Trophoblast cell (in vitro differentiated cells and primary cell): ENCODE measurements at regions not wholly inside any gene's neighbourhood (a gene's known extent, or its start where the extent isn't known, plus 50 kb on each side); places are given as distances from the start of the nearest gene placed in this dataset.
A peak's percentile ranks its signal among the peaks of the same experiment; 100 is the strongest.

Experiments
- DNase-seq, 2 donors: peaks; one replicate each; pipeline ENCODE4 v3.0.0-alpha.2; 2016
- H2AFZ ChIP-seq: 2 replicates; pipeline ENCODE4 v1.6.1; 2013; ENCODE audit warnings: low read length, moderate library complexity, mild to moderate bottlenecking; ENCODE audit not compliant: insufficient read depth, poor library complexity
- H2AK5ac ChIP-seq: 2 replicates; pipeline ENCODE4 v1.6.1; 2013; ENCODE audit warnings: mild to moderate bottlenecking, low read length
- H2BK120ac ChIP-seq: 2 replicates; pipeline ENCODE4 v1.6.1; 2013; ENCODE audit warnings: low read length, mild to moderate bottlenecking, moderate library complexity; ENCODE audit not compliant: insufficient read depth, poor library complexity
- H2BK12ac ChIP-seq: 2 replicates; pipeline ENCODE4 v1.6.1; 2013; ENCODE audit warnings: mild to moderate bottlenecking, low read length, moderate library complexity
- H2BK5ac ChIP-seq: 2 replicates; pipeline ENCODE4 v1.6.1; 2013; ENCODE audit warnings: low read length, low read depth, moderate library complexity, mild to moderate bottlenecking; ENCODE audit not compliant: poor library complexity
- H3K14ac ChIP-seq: 2 replicates; pipeline ENCODE4 v1.6.1; 2013; ENCODE audit warnings: mild to moderate bottlenecking, low read length
- H3K18ac ChIP-seq: 2 replicates; pipeline ENCODE4 v1.6.1; 2013; ENCODE audit warnings: mild to moderate bottlenecking, low read length
- H3K23ac ChIP-seq: 2 replicates; pipeline ENCODE4 v1.6.1; 2013; ENCODE audit warnings: low read length
- H3K27ac ChIP-seq: 2 replicates; pipeline ENCODE4 v1.5.1; 2013; ENCODE audit warnings: low read depth, mild to moderate bottlenecking, inconsistent platforms, low read length, moderate library complexity
- H3K27me3 ChIP-seq: 2 replicates; pipeline ENCODE4 v1.6.1; 2013; ENCODE audit warnings: inconsistent platforms, mild to moderate bottlenecking, low read length, moderate library complexity; ENCODE audit not compliant: insufficient read depth
- H3K36me3 ChIP-seq, 2 experiments: 1 replicate in 1 of 2; 2 replicates in 1 of 2; pipeline ENCODE4 v1.6.1; 2013; ENCODE audit warnings: low read length in 2 of 2, mild to moderate bottlenecking in 2 of 2, moderate library complexity in 1 of 2; ENCODE audit not compliant: insufficient read depth in 2 of 2, control insufficient read depth in 1 of 2
- H3K4ac ChIP-seq: 2 replicates; pipeline ENCODE4 v1.6.1; 2013; ENCODE audit warnings: low read depth, mild to moderate bottlenecking, low read length, moderate library complexity
- H3K4me1 ChIP-seq, 2 experiments: 1 replicate in 1 of 2; 2 replicates in 1 of 2; pipeline ENCODE4 v1.6.1; 2013; ENCODE audit warnings: low read length in 2 of 2, mild to moderate bottlenecking in 2 of 2, moderate library complexity in 1 of 2; ENCODE audit not compliant: insufficient read depth in 2 of 2, control insufficient read depth in 1 of 2
- H3K4me2 ChIP-seq: 2 replicates; pipeline ENCODE4 v1.6.1; 2013; ENCODE audit warnings: inconsistent platforms, mild to moderate bottlenecking, low read length, moderate library complexity
- H3K4me3 ChIP-seq: 2 replicates; pipeline ENCODE4 v1.5.1; 2013; ENCODE audit warnings: mild to moderate bottlenecking, low read depth, low read length, inconsistent platforms
- H3K79me1 ChIP-seq: one replicate; pipeline ENCODE4 v1.6.1; 2013; ENCODE audit warnings: low read length
- H3K79me2 ChIP-seq: 2 replicates; pipeline ENCODE4 v1.6.1; 2013; ENCODE audit warnings: low read length, mild to moderate bottlenecking; ENCODE audit not compliant: control insufficient read depth, insufficient read depth, poor library complexity
- H3K9ac ChIP-seq: 2 replicates; pipeline ENCODE4 v1.6.1; 2013; ENCODE audit warnings: mild to moderate bottlenecking, low read length
- H3K9me3 ChIP-seq: 2 replicates; pipeline ENCODE4 v1.6.1; 2013; ENCODE audit warnings: low read depth, mild to moderate bottlenecking, control low read depth, inconsistent platforms, low read length; ENCODE audit not compliant: insufficient read depth
- H4K12ac ChIP-seq: 2 replicates; pipeline ENCODE4 v1.6.1; 2013; ENCODE audit warnings: low read depth, mild to moderate bottlenecking, low read length, moderate library complexity
- H4K8ac ChIP-seq: 2 replicates; pipeline ENCODE4 v1.6.1; 2013; ENCODE audit warnings: low read depth, mild to moderate bottlenecking, low read length, moderate library complexity
- H4K91ac ChIP-seq: one replicate; pipeline ENCODE4 v1.6.1; 2013; ENCODE audit warnings: low read depth, mild to moderate bottlenecking, low read length, moderate library complexity
- WGBS: extraction: QIAGEN DNeasy Blood & Tissue Kit; methylation state at CpG from one replicate; pipeline ENCODE4 v1.1.7; 2013; ENCODE audit warnings: missing lambda C conversion rate; ENCODE audit not compliant: insufficient read length, insufficient coverage; ENCODE audit errors: extremely low coverage; 5-methylcytosine and 5-hydroxymethylcytosine counted together

GRCh38 chr6:47133230-47134000 is 91.3 kb upstream of the ADGRF1 start:
- Histone ChIP-seq H4K91ac (peak overlapping the region; percentile 83), H3K4me3 (no peak overlapping the region), H4K8ac (peak overlapping the region; percentile 17), H2BK120ac (peak overlapping the region; percentile 94), H3K79me2 (peaks cover 4% of the 10 kb centered on the region), H2BK12ac (peak overlapping the region; percentile 94), H2BK5ac (peak overlapping the region; percentile 70), H3K79me1 (peaks cover 51% of the 10 kb centered on the region), H3K4ac (peak overlapping the region; percentile 19), H2AFZ (no peak overlapping the region), H3K14ac (peak overlapping the region; percentile 74), H3K4me2 (no peak overlapping the region), H3K23ac (no peak overlapping the region), H3K27ac (peak overlapping the region; percentile 95), H3K27me3 (no peaks in the 10 kb centered on the region), H3K4me1 (peaks cover 25 to 34% of the 10 kb centered on the region in 2 experiments), H3K9ac (no peak overlapping the region), H2AK5ac (peak overlapping the region; percentile 73), H3K9me3 (no peaks in the 10 kb centered on the region), H3K36me3 (no peaks in the 10 kb centered on the region), H4K12ac (no peak overlapping the region), H3K18ac (peak overlapping the region; percentile 32)
- no CpG with 5 or more reads among the region's 13 CpGs for WGBS
- DNase-seq, result peak in 1 of 2 donors; percentile 30

- peak overlapping the region; percentile 93 for H2BK5ac ChIP-seq
- H3K9me3 ChIP-seq, result no peaks in the 10 kb centered on the region
- no peak overlapping the region for H4K12ac ChIP-seq
- no peak overlapping the region for H3K4ac ChIP-seq
- no CpG with 5 or more reads among the region's 1 CpG for WGBS
- no peak overlapping the region for H3K18ac ChIP-seq
- no peak overlapping the region for H3K23ac ChIP-seq
- H3K9ac ChIP-seq, result no peak overlapping the region
- H4K8ac ChIP-seq, result peak overlapping the region; percentile 82
- peaks cover 4% of the 10 kb centered on the region for H3K79me2 ChIP-seq
- no peak overlapping the region for H2AFZ ChIP-seq
- peak overlapping the region; percentile 100 for H2BK120ac ChIP-seq
- peak overlapping the region; percentile 50 for H4K91ac ChIP-seq
- no peak overlapping the region for H3K4me2 ChIP-seq
- H2AK5ac ChIP-seq, result peak overlapping the region; percentile 93
- H3K4me3 ChIP-seq, result no peak overlapping the region
- H2BK12ac ChIP-seq, result peak overlapping the region; percentile 98
- peaks cover 48% of the 10 kb centered on the region for H3K79me1 ChIP-seq
- H3K14ac ChIP-seq, result peak overlapping the region; percentile 87
- H3K27me3 ChIP-seq, result no peaks in the 10 kb centered on the region
- H3K4me1 ChIP-seq, result peaks cover 24 to 30% of the 10 kb centered on the region in 2 experiments
- no peaks in the 10 kb centered on the region for H3K36me3 ChIP-seq
- H3K27ac ChIP-seq, result no peak overlapping the region
- no peak for DNase-seq
These were observed 90.6 kb upstream of the ADGRF1 start for GRCh38 chr6:47132724-47133123.

GRCh38 chr6:47131773-47132172 is 89.6 kb upstream of the ADGRF1 start:
- no peak overlapping the region for H4K91ac ChIP-seq
- H3K36me3 ChIP-seq, result no peaks in the 10 kb centered on the region
- no peak overlapping the region for H2AFZ ChIP-seq
- H2BK12ac ChIP-seq, result no peak overlapping the region
- H2BK5ac ChIP-seq, result no peak overlapping the region
- DNase-seq, result peak in 1 of 2 donors; percentile 84
- no peak overlapping the region for H3K27ac ChIP-seq
- no peaks in the 10 kb centered on the region for H3K27me3 ChIP-seq
- no CpG with 5 or more reads among the region's 2 CpGs for WGBS
- no peak overlapping the region for H3K18ac ChIP-seq
- H4K8ac ChIP-seq, result no peak overlapping the region
- no peak overlapping the region for H4K12ac ChIP-seq
- H3K4me2 ChIP-seq, result no peak overlapping the region
- no peak overlapping the region for H3K4me3 ChIP-seq
- H3K14ac ChIP-seq, result no peak overlapping the region
- H3K23ac ChIP-seq, result no peak overlapping the region
- no peak overlapping the region for H3K9ac ChIP-seq
- no peak overlapping the region for H2AK5ac ChIP-seq
- H3K9me3 ChIP-seq, result no peaks in the 10 kb centered on the region
- H3K79me1 ChIP-seq, result peaks cover 52% of the 10 kb centered on the region
- H3K4ac ChIP-seq, result no peak overlapping the region
- peaks cover 24 to 35% of the 10 kb centered on the region in 2 experiments for H3K4me1 ChIP-seq
- H3K79me2 ChIP-seq, result peaks cover 4% of the 10 kb centered on the region
- no peak overlapping the region for H2BK120ac ChIP-seq

- Histone ChIP-seq H3K79me2 (peaks cover 4% of the 10 kb centered on the region), H4K91ac (peak overlapping the region; percentile 28), H4K12ac (no peak overlapping the region), H2BK5ac (no peak overlapping the region), H2BK12ac (peak overlapping the region; percentile 84), H3K27me3 (no peaks in the 10 kb centered on the region), H4K8ac (no peak overlapping the region), H3K9me3 (no peaks in the 10 kb centered on the region), H3K79me1 (peaks cover 54% of the 10 kb centered on the region), H3K4ac (no peak overlapping the region), H3K9ac (no peak overlapping the region), H3K14ac (no peak overlapping the region), H2AFZ (no peak overlapping the region), H3K36me3 (no peaks in the 10 kb centered on the region), H2AK5ac (no peak overlapping the region), H3K4me1 (peaks cover 24 to 34% of the 10 kb centered on the region in 2 experiments), H3K18ac (no peak overlapping the region), H3K23ac (no peak overlapping the region), H3K4me2 (no peak overlapping the region), H3K4me3 (no peak overlapping the region), H3K27ac (no peak overlapping the region), H2BK120ac (peak overlapping the region; percentile 52)
- DNase-seq, result no peak
- WGBS, result no CpG with 5 or more reads among the region's 3 CpGs
These were observed 88.0 kb upstream of the ADGRF1 start for GRCh38 chr6:47130086-47130485.
